Left renal pelvis (tissue), 4 donors: ENCODE measurements at regions not wholly inside any gene's neighbourhood (a gene's known extent, or its start where the extent isn't known, plus 50 kb on each side); places are given as distances from the start of the nearest gene placed in this dataset.
A peak's percentile ranks its signal among the peaks of the same experiment; 100 is the strongest.

Experiments used
- DNase-seq, 4 donors: peaks; one replicate each; pipeline ENCODE4 v3.0.0-alpha.2; 2013; ENCODE audit warnings: low read depth in 4 of 4, low spot score in 3 of 4

DNA sequence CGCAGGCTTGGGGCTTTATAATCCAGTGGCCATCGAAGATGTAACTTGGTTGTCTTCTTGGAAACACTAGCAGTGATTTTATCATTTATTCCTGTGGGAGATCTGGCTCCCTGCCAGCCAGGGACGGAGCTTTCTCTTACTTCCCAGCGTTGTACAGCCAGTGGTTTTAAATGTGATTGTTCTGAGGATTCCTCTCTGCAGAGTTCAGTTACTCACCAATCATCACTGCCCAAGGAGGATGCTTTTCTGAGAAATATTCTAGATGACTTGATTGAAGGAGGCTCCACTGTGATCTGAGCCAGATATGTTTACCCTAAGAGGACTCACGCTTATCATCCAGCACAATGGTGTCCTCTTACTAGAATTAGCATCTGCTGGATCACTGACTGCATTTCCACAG lies 744.3 kb downstream of the RNF144A start:
- DNase-seq = no peak

DNA sequence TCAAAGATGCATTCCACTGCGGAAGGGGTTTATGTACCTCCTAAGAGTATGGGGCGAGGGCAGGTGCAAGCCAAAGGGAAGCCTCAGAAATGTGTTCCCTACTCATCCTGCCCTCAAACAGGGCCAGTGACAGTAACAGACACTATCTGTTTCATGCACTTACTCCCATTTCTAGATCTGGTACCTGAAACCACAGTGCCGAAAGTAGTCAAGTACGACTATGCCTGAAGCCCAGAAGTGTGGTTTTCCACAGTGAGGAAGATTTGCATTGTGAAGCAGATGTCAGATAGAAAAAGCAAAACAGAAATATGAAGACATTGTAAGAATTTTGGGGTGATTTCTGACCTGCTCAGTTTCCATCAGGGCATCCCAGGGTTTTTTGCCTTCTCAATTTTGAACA lies 748.7 kb downstream of the RNF144A start:
- no peak for DNase-seq

DNA sequence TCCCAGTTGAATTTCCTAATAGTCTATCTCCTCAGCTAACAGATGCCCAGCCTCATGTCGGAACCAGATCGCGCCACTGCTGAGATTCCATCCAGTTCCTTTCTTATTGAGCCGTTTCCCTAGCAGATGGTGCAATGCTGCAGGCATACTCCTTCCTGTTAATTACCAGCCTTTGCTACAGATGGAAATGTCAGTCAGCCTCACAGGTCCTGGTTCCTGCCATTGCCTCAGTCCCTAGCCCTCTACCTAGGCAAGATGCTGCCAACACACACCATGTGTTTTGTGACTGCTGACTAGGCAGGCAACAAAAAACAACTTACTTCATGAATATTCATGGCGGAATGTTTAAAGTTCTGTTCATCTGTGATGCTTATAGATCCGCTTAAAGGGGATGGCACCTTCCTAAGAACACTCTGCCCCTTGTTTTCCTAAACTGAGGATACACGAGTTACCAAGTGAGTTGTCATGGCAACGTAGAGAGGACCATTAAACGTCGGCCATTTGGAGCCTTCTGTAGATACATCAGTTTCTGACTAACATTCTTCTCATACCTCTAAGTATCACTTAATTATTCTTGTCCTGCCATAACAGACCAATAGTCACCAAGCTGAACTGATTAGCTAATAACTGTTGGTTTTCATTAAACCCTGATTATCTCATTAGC lies 749.5 kb downstream of the RNF144A start:
- no peak for DNase-seq

DNA sequence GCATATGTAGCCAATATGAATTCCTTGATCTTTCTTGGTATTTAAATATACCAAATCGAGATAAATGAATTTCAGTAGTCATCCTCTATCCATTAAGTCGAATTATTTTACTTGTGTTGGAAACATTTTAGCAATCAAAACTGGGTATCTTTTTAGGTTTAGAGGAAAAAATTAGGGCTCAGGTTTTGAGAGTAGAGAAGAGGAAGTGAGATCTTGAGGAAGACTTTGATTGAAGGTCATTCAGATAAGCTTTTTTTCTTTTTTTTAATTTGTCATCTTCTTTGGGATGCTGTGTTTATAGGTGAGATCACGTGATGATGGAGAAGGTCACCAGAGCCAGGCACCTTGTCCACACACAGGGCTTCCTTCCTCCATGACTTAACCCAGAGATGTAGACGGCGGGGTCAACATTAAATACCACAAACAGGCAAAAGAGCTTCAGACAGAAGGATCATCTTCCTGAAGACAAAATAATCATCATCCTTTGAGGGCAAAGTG lies 750.1 kb downstream of the RNF144A start:
- no peak for DNase-seq

DNA sequence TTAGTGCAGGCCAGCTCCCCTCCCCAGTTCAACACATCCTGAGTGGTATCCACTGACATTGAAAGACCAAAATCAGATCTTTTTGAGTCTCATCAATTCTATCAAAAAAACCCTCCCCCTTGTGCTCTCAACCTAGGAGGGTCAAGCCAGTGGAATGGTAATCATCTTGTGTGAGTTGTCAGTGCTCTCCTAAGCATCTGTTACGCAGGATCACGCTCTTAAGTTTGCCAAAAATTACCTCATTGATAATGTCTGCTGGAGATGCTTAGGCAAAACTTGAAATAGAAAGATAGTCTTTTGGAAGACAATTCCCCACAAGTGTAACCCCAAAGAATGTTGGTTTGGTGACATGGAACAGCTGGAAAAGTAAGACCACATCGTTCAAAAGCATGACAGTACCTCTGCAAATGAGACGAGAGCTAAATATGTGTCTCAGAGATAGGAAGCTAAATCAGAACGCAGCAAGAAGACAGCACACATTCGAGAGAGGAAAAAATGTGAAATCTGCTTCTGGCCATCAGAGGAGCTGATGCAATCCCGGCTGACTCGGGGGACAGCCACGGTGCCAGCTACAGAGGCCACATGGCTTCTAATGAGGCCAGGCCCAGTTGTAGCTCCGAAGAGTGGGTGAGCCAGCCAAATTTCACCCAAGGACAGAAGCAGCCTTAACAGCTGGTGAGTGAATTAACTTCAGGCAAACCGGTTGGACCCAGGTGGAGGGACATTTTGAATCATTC lies 753.9 kb downstream of the RNF144A start:
- no peak for DNase-seq

DNA sequence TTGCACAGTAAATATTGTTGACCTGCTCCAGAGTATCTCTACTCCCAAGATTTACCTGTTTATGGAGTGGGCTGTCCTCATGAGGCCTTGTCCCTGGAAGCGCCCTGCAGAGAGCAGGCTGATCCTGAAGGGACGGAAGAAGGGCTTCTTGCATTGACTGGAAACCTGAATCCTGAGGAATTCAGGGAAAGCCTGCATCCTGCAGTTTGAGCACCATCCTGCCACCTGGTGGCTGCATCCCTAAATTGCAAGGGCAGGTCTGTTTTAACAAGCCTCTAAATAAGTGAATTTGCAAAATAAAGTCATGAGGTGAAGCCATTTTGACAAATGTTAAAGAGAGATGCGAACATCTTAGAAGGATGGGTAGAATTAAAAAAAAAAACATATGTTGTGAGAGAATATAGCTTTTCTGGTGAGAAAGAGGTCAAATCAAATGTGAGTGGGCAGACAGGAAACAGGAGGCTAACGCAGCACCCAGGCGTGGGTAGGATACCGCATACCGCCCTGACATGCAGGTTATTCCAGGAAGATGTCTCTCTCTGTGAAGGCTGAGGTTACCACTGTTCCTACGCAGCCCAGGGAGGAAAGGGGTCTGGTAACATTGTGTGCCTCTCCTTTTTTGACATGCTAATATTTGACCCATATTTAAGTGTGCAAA lies 754.9 kb downstream of the RNF144A start:
- DNase-seq = peak in 3 of 4 donors; percentile 8 to 39 (median 26)

DNA sequence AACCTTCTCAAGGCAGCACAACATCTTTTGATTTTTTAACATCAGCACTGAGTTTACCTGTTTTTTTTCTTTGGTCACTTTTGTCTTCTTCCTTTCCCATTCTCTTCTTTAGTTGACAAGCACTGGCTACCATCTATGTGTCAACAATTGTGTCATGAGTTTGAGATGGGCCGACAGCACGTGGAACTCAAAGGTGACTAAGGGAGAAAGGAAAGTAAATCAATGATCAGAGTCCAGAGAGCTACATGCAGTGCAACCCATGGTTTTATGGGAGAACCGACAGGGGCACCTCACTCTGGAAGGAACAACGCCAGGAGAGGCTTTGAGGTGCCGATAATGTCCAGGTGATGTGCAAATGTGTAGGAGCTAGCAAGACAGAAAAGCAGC lies 755.5 kb downstream of the RNF144A start:
- no peak for DNase-seq

DNA sequence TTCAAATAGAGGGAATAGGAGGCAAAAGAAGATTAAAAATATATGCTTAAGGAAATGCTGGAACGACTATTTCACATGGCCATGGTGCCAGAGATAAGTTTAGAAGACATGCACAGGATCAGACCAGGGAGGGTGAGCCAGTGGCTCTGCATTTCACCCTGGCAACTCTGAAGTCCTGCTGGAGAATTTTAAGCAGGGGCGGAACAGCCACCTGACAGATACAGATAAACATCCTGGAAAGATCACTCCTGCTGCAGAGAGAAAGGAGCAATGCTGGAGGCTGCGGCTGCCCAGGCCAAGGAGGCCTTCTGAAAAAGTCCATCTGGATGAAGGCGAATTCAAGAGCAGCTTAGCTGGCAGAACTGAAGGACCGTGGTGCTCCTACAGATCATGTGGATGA lies 755.9 kb downstream of the RNF144A start:
- no peak for DNase-seq

DNA sequence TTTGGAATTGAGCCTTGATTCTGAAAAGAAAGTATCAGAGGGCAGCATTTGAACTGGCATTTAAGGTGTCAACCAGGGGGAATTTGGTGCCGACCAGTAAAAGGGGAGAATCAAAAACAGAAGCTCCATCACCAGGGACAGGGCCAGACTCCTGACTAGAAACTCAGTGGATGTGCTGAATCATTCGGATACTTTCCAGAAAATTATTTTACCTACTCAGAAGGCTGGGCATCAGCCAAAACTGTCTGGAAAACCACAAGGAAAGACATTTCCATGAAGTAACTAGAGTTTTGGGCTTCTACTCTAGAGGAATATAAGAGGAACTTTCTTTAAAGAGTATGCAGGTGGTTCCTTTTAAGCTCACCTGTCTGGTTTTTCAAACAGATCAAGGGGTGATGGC lies 756.6 kb downstream of the RNF144A start:
- DNase-seq = no peak

DNA sequence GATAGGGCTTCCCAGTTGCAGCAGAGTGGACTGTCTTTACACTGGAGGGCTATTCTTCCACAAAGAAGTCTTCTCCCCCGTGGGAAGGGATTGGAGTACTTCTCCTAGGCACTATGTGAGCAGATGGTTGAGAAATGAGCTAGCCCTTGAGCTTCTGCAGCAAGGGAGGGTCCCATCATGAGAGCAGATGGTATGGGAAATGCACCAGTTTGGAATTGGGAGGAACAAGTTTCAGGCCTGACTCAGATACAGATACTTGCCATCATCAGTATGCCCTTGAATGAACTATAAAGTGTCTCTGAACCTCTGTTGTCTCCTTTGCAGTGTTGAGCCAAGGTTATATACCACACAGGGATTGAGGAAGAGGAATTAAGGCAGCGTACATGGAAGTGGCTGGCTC lies 757.4 kb downstream of the RNF144A start:
- DNase-seq = no peak

DNA sequence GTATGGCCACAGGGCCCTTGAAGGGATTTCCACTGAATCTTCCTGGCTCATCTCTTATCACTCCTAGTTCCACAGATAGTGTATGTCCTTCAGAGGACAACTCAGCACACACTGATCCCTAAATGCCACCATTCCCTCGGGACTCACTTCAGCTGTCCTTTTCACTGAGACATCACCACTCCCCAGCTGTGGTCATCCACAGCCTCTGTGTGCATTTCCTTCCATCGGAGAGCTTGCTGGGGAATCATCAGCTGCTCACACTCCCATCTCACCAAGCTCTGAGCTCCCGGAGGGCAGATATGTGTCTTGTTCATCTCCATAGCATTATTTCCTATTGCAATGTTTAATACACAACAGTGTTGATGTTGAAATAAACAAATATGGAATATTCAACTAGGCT lies 759.5 kb downstream of the RNF144A start:
- DNase-seq = no peak

DNA sequence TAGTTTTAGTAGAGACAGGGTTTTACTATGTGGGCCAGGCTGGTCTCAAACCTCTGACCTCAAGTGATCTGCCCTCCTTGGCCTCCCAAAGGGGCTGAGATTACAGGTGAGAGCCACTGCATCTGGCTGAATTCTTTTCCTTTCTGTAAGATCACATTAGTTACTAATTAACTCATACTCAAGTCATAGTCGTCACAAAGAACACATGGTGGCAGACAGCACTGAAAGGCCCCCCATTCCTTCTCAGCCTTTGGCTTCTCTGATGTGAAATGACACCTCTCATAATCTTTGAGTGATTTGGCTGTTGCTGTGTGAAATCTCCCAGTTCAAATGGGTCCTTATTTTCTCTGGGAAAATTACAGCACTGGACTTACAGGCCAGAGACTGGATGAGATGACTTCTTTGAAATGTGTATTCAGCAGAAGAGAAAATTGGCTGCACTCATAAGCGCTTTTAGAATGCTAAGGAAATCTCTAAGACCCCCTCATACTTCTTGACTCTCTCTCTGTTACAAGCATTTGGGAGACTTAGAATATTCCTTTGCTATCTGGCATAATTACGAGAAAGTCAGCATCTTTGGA lies 764.8 kb downstream of the RNF144A start:
- no peak for DNase-seq

DNA sequence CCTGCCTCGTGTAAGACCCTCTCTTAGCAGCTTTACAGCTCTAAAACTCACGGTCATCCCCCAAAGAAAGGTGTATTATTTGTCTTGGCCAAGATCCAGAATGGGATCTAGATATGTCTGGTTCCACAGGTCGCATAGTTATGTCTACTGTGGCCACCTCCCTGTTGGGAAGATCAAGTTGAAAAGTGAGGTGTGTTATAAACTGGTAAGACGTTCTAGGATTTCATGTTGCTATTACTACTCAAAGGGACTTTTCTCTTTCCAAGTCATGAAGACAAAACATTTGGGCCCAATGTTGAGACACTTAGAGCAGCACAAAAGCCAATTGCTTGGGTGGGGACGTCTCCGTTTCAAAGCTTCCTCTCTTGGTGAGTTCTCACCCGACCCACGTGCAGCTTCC lies 766.0 kb downstream of the RNF144A start:
- no peak for DNase-seq

DNA sequence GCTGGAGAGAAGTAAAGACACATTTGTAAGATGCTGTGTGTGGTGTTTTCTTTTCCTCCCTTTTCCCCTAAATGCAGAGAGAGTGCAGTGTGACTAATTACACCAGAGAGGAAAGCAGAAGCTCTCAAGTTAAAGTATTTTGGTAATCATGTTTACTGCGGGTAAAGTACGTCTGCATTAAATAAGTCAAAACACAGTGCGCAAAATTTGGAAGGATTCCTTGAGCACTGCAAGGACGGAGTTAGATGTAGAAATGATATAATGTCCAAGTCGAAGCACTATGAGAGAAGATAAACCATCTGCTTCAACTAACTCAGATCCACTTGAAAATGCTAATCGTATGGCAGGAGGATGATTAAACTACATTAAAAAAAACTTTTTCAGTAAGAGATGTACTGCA lies 766.5 kb downstream of the RNF144A start:
- DNase-seq = no peak

DNA sequence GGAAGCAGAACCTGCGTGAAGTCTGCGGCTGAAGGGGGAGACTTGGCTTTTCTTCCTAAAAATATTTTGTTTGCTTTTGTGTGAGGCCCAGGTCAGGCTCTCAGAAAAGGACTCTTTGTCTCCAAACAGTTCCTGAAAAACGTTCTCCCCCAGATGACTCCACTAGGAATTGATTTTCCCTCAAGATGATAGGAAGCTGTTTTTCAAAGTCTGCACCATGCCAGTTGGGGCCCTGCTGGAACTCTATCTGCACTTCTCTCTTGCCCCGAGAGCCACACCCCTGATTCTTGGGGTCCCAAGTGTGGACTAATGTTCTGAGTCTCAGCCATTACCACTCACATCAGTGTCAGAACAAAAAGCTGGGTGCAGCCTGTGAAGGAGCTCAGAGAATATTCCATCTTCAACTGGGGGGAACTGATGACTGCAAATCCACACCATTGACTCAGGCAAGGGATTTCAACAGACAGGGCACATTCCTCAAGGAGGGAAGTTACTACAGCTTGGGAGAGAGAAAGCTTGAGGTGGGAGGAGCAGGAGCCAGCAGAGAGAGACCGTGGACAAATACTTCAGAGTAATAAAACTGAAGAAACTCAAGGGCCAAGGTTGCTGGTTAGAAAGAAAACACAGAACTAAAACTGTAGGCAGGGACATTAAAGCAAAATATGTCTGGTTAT lies 768.3 kb downstream of the RNF144A start:
- DNase-seq = no peak

DNA sequence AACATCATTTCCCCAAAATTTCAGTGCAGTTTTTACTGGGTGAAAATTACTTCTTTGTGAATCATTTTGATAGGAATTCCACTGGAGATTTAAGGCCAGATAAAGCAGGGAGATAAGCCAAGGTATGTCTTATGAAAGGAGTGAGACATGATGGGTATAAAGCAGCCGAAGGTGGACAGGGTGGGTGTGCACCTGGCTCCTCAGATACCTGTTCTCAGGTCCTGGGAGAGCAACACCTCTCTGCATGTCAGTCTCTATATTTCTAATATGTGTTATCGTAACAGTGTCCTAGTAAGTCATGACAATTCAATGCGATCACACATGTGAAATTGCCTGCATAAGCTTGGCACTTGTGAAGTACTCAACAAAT lies 768.8 kb downstream of the RNF144A start:
- DNase-seq = no peak

DNA sequence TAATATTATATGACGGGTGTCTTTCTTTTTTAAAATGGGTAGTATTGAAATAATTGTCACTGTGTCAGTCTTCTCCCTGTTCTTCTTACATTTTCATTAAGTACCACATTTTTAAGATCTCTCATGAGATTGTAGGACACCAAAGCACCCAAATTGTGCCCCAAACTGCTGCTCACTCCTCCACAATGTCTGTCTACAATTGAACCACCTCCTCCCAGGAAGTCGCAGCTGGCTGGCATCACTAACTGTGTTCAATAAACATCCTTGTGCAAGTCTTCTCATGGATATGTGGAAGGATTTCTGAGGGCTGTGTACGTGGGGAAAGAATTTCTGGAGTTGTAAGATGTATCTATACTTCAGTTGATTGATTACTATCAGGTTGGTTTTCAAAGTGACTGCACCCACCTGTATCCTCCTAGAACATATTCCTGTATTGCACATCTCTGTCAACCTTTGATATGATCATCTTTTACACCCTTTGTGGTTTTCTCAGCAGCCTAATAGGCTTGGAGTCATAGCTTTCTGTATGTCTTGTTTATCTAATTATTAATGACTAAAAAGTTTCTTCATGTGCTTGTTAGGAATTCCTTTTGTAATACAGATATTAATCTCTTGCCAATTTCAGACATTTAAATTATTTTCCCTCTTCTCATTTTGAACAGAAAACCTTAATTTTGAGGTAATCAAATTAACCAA lies 774.9 kb downstream of the RNF144A start:
- no peak for DNase-seq

DNA sequence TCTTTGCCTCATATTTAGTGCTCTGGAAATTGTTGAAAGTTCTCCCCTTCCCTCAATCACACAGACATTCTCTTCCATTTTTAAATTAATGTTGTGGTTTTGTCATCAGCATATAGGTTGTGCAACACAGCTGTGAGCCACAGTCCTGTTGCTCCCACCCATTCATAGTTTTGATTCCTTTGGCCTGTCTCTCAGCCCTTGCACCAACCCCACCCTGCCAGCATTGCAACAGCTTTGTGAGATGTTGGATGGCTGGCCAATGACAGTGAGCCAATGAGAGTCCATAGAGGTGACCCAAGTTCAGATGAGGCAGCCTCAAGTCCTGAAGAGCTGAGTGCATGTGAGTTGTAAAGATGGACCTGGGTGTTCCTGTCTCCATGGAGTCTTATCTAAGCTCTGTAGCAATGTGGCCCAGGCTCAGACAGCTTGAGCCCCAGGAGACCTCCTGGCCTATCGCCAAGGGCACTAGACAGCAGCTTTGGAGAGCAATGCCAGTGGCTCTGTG lies 775.5 kb downstream of the RNF144A start:
- DNase-seq = no peak

DNA sequence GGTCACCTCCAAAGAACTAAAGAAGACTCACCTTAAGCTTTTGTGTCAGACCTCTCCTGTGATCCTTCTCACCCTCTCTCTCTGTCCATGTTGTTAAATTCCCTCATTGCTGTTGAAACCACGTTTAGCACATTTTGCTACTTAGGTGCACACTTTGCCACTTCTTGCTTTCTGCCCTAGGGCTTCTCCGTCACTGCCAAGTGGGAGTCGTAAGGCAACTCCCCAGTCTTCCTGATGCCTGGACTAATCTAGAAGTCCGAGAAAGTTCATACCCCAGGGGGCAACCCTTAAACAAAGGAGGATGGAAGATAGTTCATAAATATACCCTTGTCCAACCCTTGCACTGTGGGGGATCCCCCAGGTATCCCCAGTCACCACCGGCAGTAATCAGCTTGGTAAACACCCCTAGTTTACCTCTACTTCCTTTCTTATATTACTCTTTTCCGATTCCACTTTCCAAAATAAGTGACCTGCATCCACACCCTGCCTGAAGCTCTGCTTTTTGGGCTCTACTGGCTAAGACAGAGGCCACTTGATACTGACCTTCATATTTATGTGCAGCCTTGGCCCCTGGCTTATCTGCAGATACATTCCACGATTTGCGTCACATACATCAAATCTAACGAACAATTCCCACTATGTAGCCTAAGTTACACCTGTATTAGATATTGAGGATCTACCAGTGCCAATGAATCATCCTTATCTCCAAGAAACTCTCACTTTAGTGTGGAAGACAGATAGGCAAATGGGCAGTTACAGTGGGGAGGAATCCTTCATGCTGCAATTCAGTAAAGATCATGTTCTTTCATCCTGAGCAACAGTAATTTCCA lies 776.2 kb downstream of the RNF144A start:
- DNase-seq = no peak
